ENCODE measurements at regions not wholly inside any gene's neighbourhood (a gene's known extent, or its start where the extent isn't known, plus 50 kb on each side); places are given as distances from the start of the nearest gene placed in this dataset.

- H3K4me3 ChIP-seq (ENCODE audit: severe bottlenecking) = no peak overlapping the region
- H3K4me1 ChIP-seq (ENCODE audit: insufficient read depth, poor library complexity, severe bottlenecking) = no peaks in the 10 kb centered on the region
- no peaks in the 10 kb centered on the region for H3K27me3 ChIP-seq (ENCODE audit: insufficient read depth, poor library complexity, severe bottlenecking)
- TF ChIP-seq, protein P1, sequence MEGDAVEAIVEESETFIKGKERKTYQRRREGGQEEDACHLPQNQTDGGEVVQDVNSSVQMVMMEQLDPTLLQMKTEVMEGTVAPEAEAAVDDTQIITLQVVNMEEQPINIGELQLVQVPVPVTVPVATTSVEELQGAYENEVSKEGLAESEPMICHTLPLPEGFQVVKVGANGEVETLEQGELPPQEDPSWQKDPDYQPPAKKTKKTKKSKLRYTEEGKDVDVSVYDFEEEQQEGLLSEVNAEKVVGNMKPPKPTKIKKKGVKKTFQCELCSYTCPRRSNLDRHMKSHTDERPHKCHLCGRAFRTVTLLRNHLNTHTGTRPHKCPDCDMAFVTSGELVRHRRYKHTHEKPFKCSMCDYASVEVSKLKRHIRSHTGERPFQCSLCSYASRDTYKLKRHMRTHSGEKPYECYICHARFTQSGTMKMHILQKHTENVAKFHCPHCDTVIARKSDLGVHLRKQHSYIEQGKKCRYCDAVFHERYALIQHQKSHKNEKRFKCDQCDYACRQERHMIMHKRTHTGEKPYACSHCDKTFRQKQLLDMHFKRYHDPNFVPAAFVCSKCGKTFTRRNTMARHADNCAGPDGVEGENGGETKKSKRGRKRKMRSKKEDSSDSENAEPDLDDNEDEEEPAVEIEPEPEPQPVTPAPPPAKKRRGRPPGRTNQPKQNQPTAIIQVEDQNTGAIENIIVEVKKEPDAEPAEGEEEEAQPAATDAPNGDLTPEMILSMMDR (IDR thresholded peaks at IDR 0.05; ENCODE audit: poor library complexity, severe bottlenecking) = no peak
- no peak for DNase-seq (ENCODE audit: low spot score)
- H3K27ac ChIP-seq (ENCODE audit: poor library complexity, severe bottlenecking) = no peak overlapping the region
- H3K9me3 ChIP-seq (ENCODE audit: severe bottlenecking) = no peaks in the 10 kb centered on the region
- H3K36me3 ChIP-seq (ENCODE audit: low read depth) = no peaks in the 10 kb centered on the region
- no peak for ATAC-seq (ENCODE audit: low read depth)
Observed at GRCh38 chr14:26130690-26131089, 467.1 kb downstream of the NOVA1 start.

DNA sequence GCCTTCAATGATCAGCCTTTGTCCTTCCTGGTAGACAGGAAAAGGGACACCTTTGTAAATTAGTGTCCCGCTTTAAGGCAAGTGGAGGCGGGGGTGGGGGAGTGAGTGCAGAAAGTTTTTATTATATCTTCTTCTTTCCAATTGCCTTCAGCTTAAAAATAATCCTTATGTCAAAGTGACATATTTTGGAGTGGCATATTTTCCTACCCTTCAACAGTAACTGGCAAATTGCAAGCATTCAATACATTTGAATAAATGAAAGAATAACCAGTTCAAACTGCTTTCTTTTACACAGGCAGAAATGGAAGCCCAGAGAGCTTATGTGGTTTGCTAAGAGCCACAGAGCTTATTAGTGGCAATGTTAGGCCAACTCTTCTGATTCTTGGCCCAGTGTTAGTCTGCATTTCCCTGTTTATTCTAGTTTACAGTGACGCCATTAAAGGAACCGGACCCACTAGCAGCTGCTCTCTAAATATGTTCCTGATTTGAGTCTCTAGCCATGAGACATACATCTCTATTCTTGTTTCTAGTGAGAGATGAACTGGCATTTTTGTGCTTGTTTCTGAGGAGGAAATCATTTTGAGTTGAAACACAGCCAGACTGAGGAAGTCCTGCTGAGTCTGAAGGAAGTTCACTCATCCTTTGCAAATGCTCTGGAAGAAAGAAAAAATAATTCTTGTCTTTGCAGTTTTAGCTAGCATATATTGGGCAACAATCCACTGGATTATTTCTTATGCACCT is 468.7 kb downstream of the NOVA1 start:
- TF ChIP-seq, protein P1 (IDR thresholded peaks at IDR 0.05; ENCODE audit: poor library complexity, severe bottlenecking) = no peak
- Histone ChIP-seq H3K4me1 (ENCODE audit: insufficient read depth, poor library complexity, severe bottlenecking) (no peaks in the 10 kb centered on the region), H3K27me3 (ENCODE audit: insufficient read depth, poor library complexity, severe bottlenecking) (no peaks in the 10 kb centered on the region), H3K4me3 (ENCODE audit: severe bottlenecking) (no peak overlapping the region), H3K9me3 (ENCODE audit: severe bottlenecking) (no peaks in the 10 kb centered on the region), H3K36me3 (ENCODE audit: low read depth) (no peaks in the 10 kb centered on the region), H3K27ac (ENCODE audit: poor library complexity, severe bottlenecking) (no peak overlapping the region)
- ATAC-seq (ENCODE audit: low read depth) (no peak), DNase-seq (ENCODE audit: low spot score) (no peak)

DNA sequence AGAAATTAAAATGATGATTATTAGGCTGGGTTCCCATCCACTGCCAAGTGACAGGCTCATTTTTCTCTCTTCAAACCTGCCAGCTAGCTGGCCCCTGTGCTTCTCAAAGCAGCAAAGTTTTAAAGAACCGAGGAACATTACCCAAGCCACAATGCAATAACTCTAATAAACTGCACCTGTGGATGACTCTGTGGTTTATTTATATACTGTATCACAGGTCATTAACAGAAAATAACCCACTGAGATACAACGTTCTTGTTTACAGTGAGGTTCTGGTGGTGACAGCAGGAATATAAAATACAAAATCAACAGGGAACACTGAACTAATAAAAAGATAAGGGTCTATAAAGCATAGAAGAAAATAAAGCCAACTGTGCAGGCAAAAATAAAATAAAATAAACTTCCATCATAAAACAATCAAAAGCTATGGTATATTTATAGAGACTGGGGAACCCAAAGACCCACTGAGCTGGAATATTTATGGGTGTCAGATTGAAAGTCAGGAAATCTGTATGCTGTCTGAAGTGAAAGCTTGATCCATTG is 472.9 kb downstream of the NOVA1 start:
- no peaks in the 10 kb centered on the region for H3K9me3 ChIP-seq (ENCODE audit: severe bottlenecking)
- no peak for DNase-seq (ENCODE audit: low spot score)
- ATAC-seq (ENCODE audit: low read depth) = no peak
- no peak overlapping the region for H3K27ac ChIP-seq (ENCODE audit: poor library complexity, severe bottlenecking)
- no peaks in the 10 kb centered on the region for H3K4me1 ChIP-seq (ENCODE audit: insufficient read depth, poor library complexity, severe bottlenecking)
- no peaks in the 10 kb centered on the region for H3K36me3 ChIP-seq (ENCODE audit: low read depth)
- no peaks in the 10 kb centered on the region for H3K27me3 ChIP-seq (ENCODE audit: insufficient read depth, poor library complexity, severe bottlenecking)
- TF ChIP-seq, protein P1 (IDR thresholded peaks at IDR 0.05; ENCODE audit: poor library complexity, severe bottlenecking) = no peak
- no peak overlapping the region for H3K4me3 ChIP-seq (ENCODE audit: severe bottlenecking)

- no peak overlapping the region for H3K27ac ChIP-seq (ENCODE audit: poor library complexity, severe bottlenecking)
- ATAC-seq (ENCODE audit: low read depth) (no peak), DNase-seq (ENCODE audit: low spot score) (no peak)
- H3K27me3 ChIP-seq (ENCODE audit: insufficient read depth, poor library complexity, severe bottlenecking) = no peaks in the 10 kb centered on the region
- no peaks in the 10 kb centered on the region for H3K9me3 ChIP-seq (ENCODE audit: severe bottlenecking)
- no peak overlapping the region for H3K4me3 ChIP-seq (ENCODE audit: severe bottlenecking)
- no peaks in the 10 kb centered on the region for H3K4me1 ChIP-seq (ENCODE audit: insufficient read depth, poor library complexity, severe bottlenecking)
- H3K36me3 ChIP-seq (ENCODE audit: low read depth) = no peaks in the 10 kb centered on the region
- TF ChIP-seq, protein P1 (IDR thresholded peaks at IDR 0.05; ENCODE audit: poor library complexity, severe bottlenecking) = no peak
Observed at GRCh38 chr14:26123459-26123858, 474.4 kb downstream of the NOVA1 start.

GRCh38 chr14:26121181-26121580 is 476.7 kb downstream of the NOVA1 start:
- Histone ChIP-seq H3K9me3 (ENCODE audit: severe bottlenecking) (no peaks in the 10 kb centered on the region), H3K27me3 (ENCODE audit: insufficient read depth, poor library complexity, severe bottlenecking) (no peaks in the 10 kb centered on the region), H3K36me3 (ENCODE audit: low read depth) (no peaks in the 10 kb centered on the region), H3K27ac (ENCODE audit: poor library complexity, severe bottlenecking) (no peak overlapping the region), H3K4me3 (ENCODE audit: severe bottlenecking) (no peak overlapping the region), H3K4me1 (ENCODE audit: insufficient read depth, poor library complexity, severe bottlenecking) (no peaks in the 10 kb centered on the region)
- TF ChIP-seq, protein P1 (IDR thresholded peaks at IDR 0.05; ENCODE audit: poor library complexity, severe bottlenecking) = no peak
- ATAC-seq (ENCODE audit: low read depth) (no peak), DNase-seq (ENCODE audit: low spot score) (no peak)
